ENCODE measurements at regions not wholly inside any gene's neighbourhood (a gene's known extent, or its start where the extent isn't known, plus 50 kb on each side); places are given as distances from the start of the nearest gene placed in this dataset.
"Not testable (repeated sequence)": the region's sequence is repeated elsewhere in the genome, so short reads cannot be mapped to it uniquely, and the experiment has no call there.

- H3K27ac ChIP-seq, result peak overlapping the region; percentile 50; the same call in 1 of the 2 replicates
- TF ChIP-seq ZFX (IDR thresholded peaks at IDR 0.05), result no peak
- no peak for TF ChIP-seq CTCF (conservative IDR thresholded peaks at IDR 0.05)
Measured at GRCh38 chr12:63008372-63008771, 73.4 kb upstream of the PPM1H start.

GRCh38 chr12:63007726-63008125 lies 72.8 kb upstream of the PPM1H start:
- TF ChIP-seq ZFX (IDR thresholded peaks at IDR 0.05), result no peak
- TF ChIP-seq CTCF (conservative IDR thresholded peaks at IDR 0.05), result no peak

GRCh38 chr12:63006536-63006935 lies 71.6 kb upstream of the PPM1H start:
- no peak for TF ChIP-seq CTCF (conservative IDR thresholded peaks at IDR 0.05)
- no peak overlapping the region for H3K27ac ChIP-seq

More at GRCh38 chr12:63007726-63008125, 72.8 kb upstream of the PPM1H start:
- H3K27ac ChIP-seq, result no peak overlapping the region

- H3K27ac ChIP-seq, result no peak overlapping the region
- no peak for TF ChIP-seq CTCF (conservative IDR thresholded peaks at IDR 0.05)
Measured at GRCh38 chr12:63005382-63005781, 70.4 kb upstream of the PPM1H start.

- no peak overlapping the region for H3K27ac ChIP-seq
- TF ChIP-seq ZFX (IDR thresholded peaks at IDR 0.05) (no peak), CTCF (conservative IDR thresholded peaks at IDR 0.05) (no peak)
Measured at GRCh38 chr12:63003223-63003819, 68.4 kb upstream of the PPM1H start.

GRCh38 chr12:63002059-63002458 lies 67.1 kb upstream of the PPM1H start:
- H3K27ac ChIP-seq, result not testable (repeated sequence)

- TF ChIP-seq ZFX (IDR thresholded peaks at IDR 0.05) (no peak), CTCF (conservative IDR thresholded peaks at IDR 0.05) (no peak)
- no peak overlapping the region for H3K27ac ChIP-seq
Measured at GRCh38 chr12:62998454-62998853, 63.5 kb upstream of the PPM1H start.

GRCh38 chr12:62995097-62995496 lies 60.1 kb upstream of the PPM1H start:
- TF ChIP-seq ZFX (IDR thresholded peaks at IDR 0.05) (no peak), CTCF (conservative IDR thresholded peaks at IDR 0.05) (no peak)
- no peak overlapping the region for H3K27ac ChIP-seq
